HEK293 (cell line): ENCODE measurements at regions not wholly inside any gene's neighbourhood (a gene's known extent, or its start where the extent isn't known, plus 50 kb on each side); places are given as distances from the start of the nearest gene placed in this dataset.

Experiments
- CTCF ChIA-PET: fragments of 350-600 bp; formaldehyde crosslinking; extraction: SDS; loops from one replicate; lab custom pipeline; 2021; ENCODE audit warnings: antibody characterized with exemption; lab: Yijun Ruan, JAX
- POLR2A ChIA-PET: fragments of 300-600 bp; formaldehyde crosslinking; extraction: SDS; loops from one replicate; lab custom pipeline; 2020; ENCODE audit warnings: antibody characterized with exemption, inconsistent platforms; lab: Yijun Ruan, JAX
- H3K27ac ChIP-seq: fragments of 200-500 bp; sonication (Bioruptor generic); 2 replicates; pipeline ENCODE4 v1.5.1; 2014; ENCODE audit warnings: low read depth, low read length, control low read depth, inconsistent platforms; ENCODE audit errors: extremely low read depth
- H3K36me3 ChIP-seq, 2 experiments: fragments of 200-500 bp in 1 of 2; sonication (Bioruptor generic) in 1 of 2; 1 replicate in 1 of 2; 2 replicates in 1 of 2; pipeline ENCODE4 v1.5.1; 2014 to 2017; ENCODE audit warnings: inconsistent platforms in 2 of 2, low read length in 2 of 2; ENCODE audit not compliant: control insufficient read depth in 2 of 2, insufficient read depth in 1 of 2
- H3K4me1 ChIP-seq: fragments of 200-500 bp; sonication (Bioruptor generic); 2 replicates; pipeline ENCODE4 v1.5.1; 2014; ENCODE audit warnings: mild to moderate bottlenecking, low read length, inconsistent platforms; ENCODE audit not compliant: control insufficient read depth, insufficient read depth
- H3K4me3 ChIP-seq: 2 replicates; pipeline ENCODE4 v1.5.1; 2011; ENCODE audit warnings: low read depth, mild to moderate bottlenecking, control low read depth, low read length, moderate library complexity
- H3K9me3 ChIP-seq: fragments of 200-500 bp; sonication (Bioruptor generic); 2 replicates; pipeline ENCODE4 v1.5.1; 2014; ENCODE audit warnings: low read depth, low read length, inconsistent platforms; ENCODE audit not compliant: control insufficient read depth, insufficient read depth
- KLF10 ChIP-seq: fragments of 450-650 bp; IDR thresholded peaks from 2 replicates; pipeline ENCODE4 v1.5.1; 2018; ENCODE audit warnings: missing biosample characterization, mild to moderate bottlenecking, missing genetic modification characterization
- KLF16 ChIP-seq: fragments of 450-650 bp; formaldehyde crosslinking; IDR thresholded peaks from 2 replicates; pipeline ENCODE4 v1.5.1; 2017; ENCODE audit warnings: missing biosample characterization, missing genetic modification characterization
- OSR2 ChIP-seq: fragments of 450-650 bp; formaldehyde crosslinking; IDR thresholded peaks from 2 replicates; pipeline ENCODE4 v1.5.1; 2016; ENCODE audit warnings: missing biosample characterization, missing genetic modification characterization
- SCRT1 ChIP-seq: fragments of 450-650 bp; formaldehyde crosslinking; IDR thresholded peaks from 2 replicates; pipeline ENCODE4 v1.5.1; 2016; ENCODE audit warnings: missing biosample characterization, missing genetic modification characterization, borderline replicate concordance
- SCRT2 ChIP-seq: fragments of 450-650 bp; formaldehyde crosslinking; IDR thresholded peaks from 2 replicates; pipeline ENCODE4 v1.5.1; 2016; ENCODE audit warnings: missing biosample characterization, missing genetic modification characterization
- SETDB1 ChIP-seq: IDR thresholded peaks from one replicate; pipeline ENCODE4 v1.6.1; 2017; ENCODE audit warnings: mild to moderate bottlenecking, low read length, moderate library complexity, mixed read lengths; ENCODE audit not compliant: insufficient read length
- ZBTB17 ChIP-seq: fragments of 450-650 bp; formaldehyde crosslinking; IDR thresholded peaks from 2 replicates; pipeline ENCODE4 v1.5.1; 2016; ENCODE audit warnings: missing biosample characterization, missing genetic modification characterization
- ZEB2 ChIP-seq: fragments of 450-650 bp; formaldehyde crosslinking; IDR thresholded peaks from 2 replicates; pipeline ENCODE4 v1.5.1; 2016; ENCODE audit warnings: missing biosample characterization, missing genetic modification characterization
- ZFP69B ChIP-seq: fragments of 450-650 bp; formaldehyde crosslinking; IDR thresholded peaks from 2 replicates; pipeline ENCODE4 v1.5.1; 2016; ENCODE audit warnings: missing biosample characterization, missing genetic modification characterization
- ZNF121 ChIP-seq: fragments of 450-650 bp; formaldehyde crosslinking; IDR thresholded peaks from 2 replicates; pipeline ENCODE4 v1.5.1; 2016; ENCODE audit warnings: missing biosample characterization, missing genetic modification characterization
- ZNF19 ChIP-seq: fragments of 450-650 bp; formaldehyde crosslinking; IDR thresholded peaks from 2 replicates; pipeline ENCODE4; 2016; ENCODE audit warnings: missing biosample characterization, missing genetic modification characterization, low read depth
- ZNF221 ChIP-seq: fragments of 450-650 bp; formaldehyde crosslinking; IDR thresholded peaks from 2 replicates; pipeline ENCODE4 v1.5.1; 2017; ENCODE audit warnings: missing biosample characterization, missing genetic modification characterization, borderline replicate concordance
- ZNF223 ChIP-seq: fragments of 450-650 bp; formaldehyde crosslinking; IDR thresholded peaks from 2 replicates; pipeline ENCODE4 v1.5.1; 2016; ENCODE audit warnings: missing biosample characterization, missing genetic modification characterization
- ZNF23 ChIP-seq: fragments of 450-650 bp; formaldehyde crosslinking; IDR thresholded peaks from 2 replicates; pipeline ENCODE4 v1.5.1; 2016; ENCODE audit warnings: missing biosample characterization, missing genetic modification characterization, borderline replicate concordance
- ZNF311 ChIP-seq: fragments of 450-650 bp; formaldehyde crosslinking; IDR thresholded peaks from 2 replicates; pipeline ENCODE4 v1.5.1; 2017; ENCODE audit warnings: missing biosample characterization, missing genetic modification characterization, borderline replicate concordance
- ZNF335 ChIP-seq: fragments of 450-650 bp; formaldehyde crosslinking; conservative IDR thresholded peaks from 2 replicates; pipeline ENCODE4 v1.5.1; 2016; ENCODE audit warnings: missing biosample characterization, missing genetic modification characterization
- ZNF404 ChIP-seq: fragments of 450-650 bp; formaldehyde crosslinking; IDR thresholded peaks from 2 replicates; pipeline ENCODE4 v1.5.1; 2017; ENCODE audit warnings: missing biosample characterization, missing genetic modification characterization
- ZNF510 ChIP-seq: fragments of 450-650 bp; formaldehyde crosslinking; IDR thresholded peaks from 2 replicates; pipeline ENCODE4 v1.5.1; 2018; ENCODE audit warnings: mild to moderate bottlenecking, missing genetic modification characterization, missing biosample characterization; ENCODE audit not compliant: insufficient replicate concordance
- ZNF585B ChIP-seq: fragments of 450-650 bp; formaldehyde crosslinking; IDR thresholded peaks from 2 replicates; pipeline ENCODE4 v1.5.1; 2016; ENCODE audit warnings: missing biosample characterization, missing genetic modification characterization
- TF ChIP-seq, protein P1 (sequence below): fragments of 450-650 bp; formaldehyde crosslinking; IDR thresholded peaks from 2 replicates; pipeline ENCODE4 v1.5.1; 2016; ENCODE audit warnings: missing biosample characterization, missing genetic modification characterization
- TF ChIP-seq, protein P2 (sequence below): fragments of 450-650 bp; formaldehyde crosslinking; IDR thresholded peaks from 2 replicates; pipeline ENCODE4 v1.5.1; 2017; ENCODE audit warnings: missing biosample characterization, missing genetic modification characterization
- TF ChIP-seq, protein P3 (sequence below): fragments of 450-650 bp; formaldehyde crosslinking; IDR thresholded peaks from 2 replicates; pipeline ENCODE4 v1.5.1; 2017; ENCODE audit warnings: missing biosample characterization, mild to moderate bottlenecking, missing genetic modification characterization, moderate library complexity
- TF ChIP-seq, protein P4 (sequence below): fragments of 450-650 bp; formaldehyde crosslinking; IDR thresholded peaks from 2 replicates; pipeline ENCODE4 v1.5.1; 2016; ENCODE audit warnings: missing biosample characterization, missing genetic modification characterization
- TF ChIP-seq, protein P5 (sequence below): fragments of 450-650 bp; formaldehyde crosslinking; IDR thresholded peaks from 2 replicates; pipeline ENCODE4 v1.5.1; 2016; ENCODE audit warnings: missing biosample characterization, missing genetic modification characterization
- TF ChIP-seq, protein P6 (sequence below): sonication (generic); formaldehyde crosslinking; IDR thresholded peaks from 2 replicates; pipeline ENCODE4 v1.8.1; 2022; ENCODE audit warnings: mild to moderate bottlenecking, moderate library complexity, missing genetic modification reagents

DNA sequence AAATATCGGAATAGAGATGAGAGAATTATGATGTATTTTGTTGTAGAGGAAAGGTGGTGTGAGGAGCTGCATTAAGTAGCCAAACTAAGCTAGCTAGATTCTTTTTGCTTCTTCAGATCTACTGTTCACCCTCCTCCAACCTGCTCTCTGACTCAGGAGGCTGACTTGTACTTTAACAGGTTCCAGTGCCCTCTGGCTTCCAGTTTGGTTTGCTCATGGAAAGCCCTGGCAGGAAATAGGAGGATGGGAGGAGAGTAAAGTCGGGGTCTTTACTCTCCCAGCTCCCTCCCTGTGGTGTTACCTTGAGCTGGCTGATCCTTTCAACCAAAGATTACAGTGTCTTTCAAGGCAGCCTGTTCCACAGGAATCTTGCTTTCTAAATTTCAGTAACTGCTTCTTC lies 277.0 kb upstream of the EDA2R start:
- H3K27ac ChIP-seq = no peak overlapping the region

DNA sequence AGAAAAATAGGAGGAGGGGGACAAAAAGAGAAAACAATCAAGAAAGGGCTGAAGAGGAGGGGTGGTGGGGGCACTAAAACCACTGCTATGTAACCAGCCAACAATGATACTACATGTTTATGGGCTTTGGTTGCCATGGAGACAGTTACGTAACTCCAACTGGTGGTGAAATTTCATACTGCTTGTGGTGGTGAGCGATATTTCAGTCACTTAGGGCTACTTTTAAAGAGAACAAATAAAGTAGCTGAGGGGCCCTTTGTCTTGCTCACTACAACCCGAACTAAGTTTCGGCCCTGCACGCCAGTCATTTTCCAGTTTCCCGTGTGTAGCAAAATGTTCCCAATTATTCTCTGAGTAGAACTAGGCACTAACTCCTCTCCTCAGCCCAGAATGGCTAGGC lies 275.2 kb upstream of the EDA2R start:
- CTCF ChIA-PET = no interaction called here
- POLR2A ChIA-PET = no interaction called here
- no peak for TF ChIP-seq SETDB1
- TF ChIP-seq, protein P1, sequence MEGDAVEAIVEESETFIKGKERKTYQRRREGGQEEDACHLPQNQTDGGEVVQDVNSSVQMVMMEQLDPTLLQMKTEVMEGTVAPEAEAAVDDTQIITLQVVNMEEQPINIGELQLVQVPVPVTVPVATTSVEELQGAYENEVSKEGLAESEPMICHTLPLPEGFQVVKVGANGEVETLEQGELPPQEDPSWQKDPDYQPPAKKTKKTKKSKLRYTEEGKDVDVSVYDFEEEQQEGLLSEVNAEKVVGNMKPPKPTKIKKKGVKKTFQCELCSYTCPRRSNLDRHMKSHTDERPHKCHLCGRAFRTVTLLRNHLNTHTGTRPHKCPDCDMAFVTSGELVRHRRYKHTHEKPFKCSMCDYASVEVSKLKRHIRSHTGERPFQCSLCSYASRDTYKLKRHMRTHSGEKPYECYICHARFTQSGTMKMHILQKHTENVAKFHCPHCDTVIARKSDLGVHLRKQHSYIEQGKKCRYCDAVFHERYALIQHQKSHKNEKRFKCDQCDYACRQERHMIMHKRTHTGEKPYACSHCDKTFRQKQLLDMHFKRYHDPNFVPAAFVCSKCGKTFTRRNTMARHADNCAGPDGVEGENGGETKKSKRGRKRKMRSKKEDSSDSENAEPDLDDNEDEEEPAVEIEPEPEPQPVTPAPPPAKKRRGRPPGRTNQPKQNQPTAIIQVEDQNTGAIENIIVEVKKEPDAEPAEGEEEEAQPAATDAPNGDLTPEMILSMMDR = no peak
- no peak for TF ChIP-seq ZNF121 (tag by site-specific recombination)
- no peak for TF ChIP-seq KLF16 (tag by site-specific recombination)
- TF ChIP-seq, protein P2, sequence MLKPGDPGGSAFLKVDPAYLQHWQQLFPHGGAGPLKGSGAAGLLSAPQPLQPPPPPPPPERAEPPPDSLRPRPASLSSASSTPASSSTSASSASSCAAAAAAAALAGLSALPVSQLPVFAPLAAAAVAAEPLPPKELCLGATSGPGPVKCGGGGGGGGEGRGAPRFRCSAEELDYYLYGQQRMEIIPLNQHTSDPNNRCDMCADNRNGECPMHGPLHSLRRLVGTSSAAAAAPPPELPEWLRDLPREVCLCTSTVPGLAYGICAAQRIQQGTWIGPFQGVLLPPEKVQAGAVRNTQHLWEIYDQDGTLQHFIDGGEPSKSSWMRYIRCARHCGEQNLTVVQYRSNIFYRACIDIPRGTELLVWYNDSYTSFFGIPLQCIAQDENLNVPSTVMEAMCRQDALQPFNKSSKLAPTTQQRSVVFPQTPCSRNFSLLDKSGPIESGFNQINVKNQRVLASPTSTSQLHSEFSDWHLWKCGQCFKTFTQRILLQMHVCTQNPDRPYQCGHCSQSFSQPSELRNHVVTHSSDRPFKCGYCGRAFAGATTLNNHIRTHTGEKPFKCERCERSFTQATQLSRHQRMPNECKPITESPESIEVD (tag by site-specific recombination) = peak; percentile 60; the same call in 1 of the 2 replicates
- TF ChIP-seq SCRT2 = no peak
- no peak for TF ChIP-seq SCRT1 (tag by site-specific recombination)
- no peak for TF ChIP-seq ZEB2 (tag by site-specific recombination)
- no peak for TF ChIP-seq ZNF311 (tag by site-specific recombination)
- no peak for TF ChIP-seq ZNF223 (tag by site-specific recombination)
- TF ChIP-seq OSR2 (tag by site-specific recombination) = peak; percentile 56; the same call in 1 of the 2 replicates
- TF ChIP-seq ZNF23 (tag by site-specific recombination) = no peak
- TF ChIP-seq ZNF19 (tag by site-specific recombination) = no peak
- no peak for TF ChIP-seq ZNF404 (tag by site-specific recombination)
- TF ChIP-seq ZBTB17 = no peak
- TF ChIP-seq, protein P3, sequence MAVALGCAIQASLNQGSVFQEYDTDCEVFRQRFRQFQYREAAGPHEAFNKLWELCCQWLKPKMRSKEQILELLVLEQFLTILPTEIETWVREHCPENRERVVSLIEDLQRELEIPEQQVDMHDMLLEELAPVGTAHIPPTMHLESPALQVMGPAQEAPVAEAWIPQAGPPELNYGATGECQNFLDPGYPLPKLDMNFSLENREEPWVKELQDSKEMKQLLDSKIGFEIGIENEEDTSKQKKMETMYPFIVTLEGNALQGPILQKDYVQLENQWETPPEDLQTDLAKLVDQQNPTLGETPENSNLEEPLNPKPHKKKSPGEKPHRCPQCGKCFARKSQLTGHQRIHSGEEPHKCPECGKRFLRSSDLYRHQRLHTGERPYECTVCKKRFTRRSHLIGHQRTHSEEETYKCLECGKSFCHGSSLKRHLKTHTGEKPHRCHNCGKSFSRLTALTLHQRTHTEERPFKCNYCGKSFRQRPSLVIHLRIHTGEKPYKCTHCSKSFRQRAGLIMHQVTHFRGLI (tag by site-specific recombination) = no peak
- TF ChIP-seq ZFP69B (tag by site-specific recombination) = no peak
- no peak for TF ChIP-seq KLF10 (tag by site-specific recombination)
- no peak for TF ChIP-seq ZNF221
- TF ChIP-seq, protein P4, sequence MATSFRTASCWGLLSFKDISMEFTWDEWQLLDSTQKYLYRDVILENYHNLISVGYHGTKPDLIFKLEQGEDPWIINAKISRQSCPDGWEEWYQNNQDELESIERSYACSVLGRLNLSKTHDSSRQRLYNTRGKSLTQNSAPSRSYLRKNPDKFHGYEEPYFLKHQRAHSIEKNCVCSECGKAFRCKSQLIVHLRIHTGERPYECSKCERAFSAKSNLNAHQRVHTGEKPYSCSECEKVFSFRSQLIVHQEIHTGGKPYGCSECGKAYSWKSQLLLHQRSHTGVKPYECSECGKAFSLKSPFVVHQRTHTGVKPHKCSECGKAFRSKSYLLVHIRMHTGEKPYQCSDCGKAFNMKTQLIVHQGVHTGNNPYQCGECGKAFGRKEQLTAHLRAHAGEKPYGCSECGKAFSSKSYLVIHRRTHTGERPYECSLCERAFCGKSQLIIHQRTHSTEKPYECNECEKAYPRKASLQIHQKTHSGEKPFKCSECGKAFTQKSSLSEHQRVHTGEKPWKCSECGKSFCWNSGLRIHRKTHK (tag by site-specific recombination) = no peak
- TF ChIP-seq ZNF510 (tag by site-specific recombination) = no peak
- TF ChIP-seq ZNF585B (tag by site-specific recombination) = no peak

More for the DNA sequence above, 277.0 kb upstream of the EDA2R start:
- Histone ChIP-seq H3K9me3 (no peaks in the 10 kb centered on the region; the same call in 1 of the 2 replicates), H3K4me1 (peaks cover 4% of the 10 kb centered on the region; the same call in 1 of the 2 replicates), H3K4me3 (no peak overlapping the region), H3K36me3 (no peaks in the 10 kb centered on the region)
- no peak for TF ChIP-seq ZNF335
- TF ChIP-seq, protein P5, sequence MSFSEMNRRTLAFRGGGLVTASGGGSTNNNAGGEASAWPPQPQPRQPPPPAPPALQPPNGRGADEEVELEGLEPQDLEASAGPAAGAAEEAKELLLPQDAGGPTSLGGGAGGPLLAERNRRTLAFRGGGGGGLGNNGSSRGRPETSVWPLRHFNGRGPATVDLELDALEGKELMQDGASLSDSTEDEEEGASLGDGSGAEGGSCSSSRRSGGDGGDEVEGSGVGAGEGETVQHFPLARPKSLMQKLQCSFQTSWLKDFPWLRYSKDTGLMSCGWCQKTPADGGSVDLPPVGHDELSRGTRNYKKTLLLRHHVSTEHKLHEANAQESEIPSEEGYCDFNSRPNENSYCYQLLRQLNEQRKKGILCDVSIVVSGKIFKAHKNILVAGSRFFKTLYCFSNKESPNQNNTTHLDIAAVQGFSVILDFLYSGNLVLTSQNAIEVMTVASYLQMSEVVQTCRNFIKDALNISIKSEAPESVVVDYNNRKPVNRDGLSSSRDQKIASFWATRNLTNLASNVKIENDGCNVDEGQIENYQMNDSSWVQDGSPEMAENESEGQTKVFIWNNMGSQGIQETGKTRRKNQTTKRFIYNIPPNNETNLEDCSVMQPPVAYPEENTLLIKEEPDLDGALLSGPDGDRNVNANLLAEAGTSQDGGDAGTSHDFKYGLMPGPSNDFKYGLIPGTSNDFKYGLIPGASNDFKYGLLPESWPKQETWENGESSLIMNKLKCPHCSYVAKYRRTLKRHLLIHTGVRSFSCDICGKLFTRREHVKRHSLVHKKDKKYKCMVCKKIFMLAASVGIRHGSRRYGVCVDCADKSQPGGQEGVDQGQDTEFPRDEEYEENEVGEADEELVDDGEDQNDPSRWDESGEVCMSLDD (tag by site-specific recombination) = no peak
- TF ChIP-seq, protein P6, sequence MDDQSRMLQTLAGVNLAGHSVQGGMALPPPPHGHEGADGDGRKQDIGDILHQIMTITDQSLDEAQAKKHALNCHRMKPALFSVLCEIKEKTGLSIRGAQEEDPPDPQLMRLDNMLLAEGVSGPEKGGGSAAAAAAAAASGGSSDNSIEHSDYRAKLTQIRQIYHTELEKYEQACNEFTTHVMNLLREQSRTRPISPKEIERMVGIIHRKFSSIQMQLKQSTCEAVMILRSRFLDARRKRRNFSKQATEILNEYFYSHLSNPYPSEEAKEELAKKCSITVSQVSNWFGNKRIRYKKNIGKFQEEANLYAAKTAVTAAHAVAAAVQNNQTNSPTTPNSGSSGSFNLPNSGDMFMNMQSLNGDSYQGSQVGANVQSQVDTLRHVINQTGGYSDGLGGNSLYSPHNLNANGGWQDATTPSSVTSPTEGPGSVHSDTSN = no peak
- ChIA-PET POLR2A (no interaction called here), CTCF (no interaction called here)

More for the DNA sequence above, 275.2 kb upstream of the EDA2R start:
- Histone ChIP-seq H3K4me1 (no peaks in the 10 kb centered on the region), H3K4me3 (no peak overlapping the region), H3K27ac (no peak overlapping the region), H3K9me3 (no peaks in the 10 kb centered on the region), H3K36me3 (no peaks in the 10 kb centered on the region)
